Esophagus mucosa (tissue), 1 donor: ENCODE measurements at regions not wholly inside any gene's neighbourhood (a gene's known extent, or its start where the extent isn't known, plus 50 kb on each side); places are given as distances from the start of the nearest gene placed in this dataset.

Source experiments
- ATAC-seq: fragments of 200-7000 bp; cut with Tn5 transposase; one replicate; pipeline ENCODE4 v1.9.1; 2020
- donor health status: DM: yes; HTN: yes; CAD: no.

DNA sequence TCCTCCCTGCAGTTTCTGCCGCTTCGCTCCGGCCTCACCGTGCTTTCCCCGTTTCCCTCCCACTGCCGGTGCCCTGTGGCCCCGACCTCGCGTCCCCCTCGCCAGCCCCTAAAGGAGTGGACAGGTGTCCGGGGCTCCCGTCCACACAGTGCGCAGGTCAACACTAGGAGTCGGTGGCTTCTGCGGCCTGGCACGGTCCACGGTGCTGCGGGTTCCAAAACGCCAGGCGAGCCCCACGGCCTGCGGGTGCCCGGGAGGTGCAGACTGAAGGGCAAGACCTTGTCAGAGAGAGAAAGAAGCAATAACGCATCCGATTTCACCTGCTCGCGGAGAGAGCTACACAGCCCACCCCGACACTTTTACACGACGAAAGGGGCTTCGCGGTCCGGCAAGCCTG lies 588.7 kb upstream of the SALL3 start:
- no peak for ATAC-seq

DNA sequence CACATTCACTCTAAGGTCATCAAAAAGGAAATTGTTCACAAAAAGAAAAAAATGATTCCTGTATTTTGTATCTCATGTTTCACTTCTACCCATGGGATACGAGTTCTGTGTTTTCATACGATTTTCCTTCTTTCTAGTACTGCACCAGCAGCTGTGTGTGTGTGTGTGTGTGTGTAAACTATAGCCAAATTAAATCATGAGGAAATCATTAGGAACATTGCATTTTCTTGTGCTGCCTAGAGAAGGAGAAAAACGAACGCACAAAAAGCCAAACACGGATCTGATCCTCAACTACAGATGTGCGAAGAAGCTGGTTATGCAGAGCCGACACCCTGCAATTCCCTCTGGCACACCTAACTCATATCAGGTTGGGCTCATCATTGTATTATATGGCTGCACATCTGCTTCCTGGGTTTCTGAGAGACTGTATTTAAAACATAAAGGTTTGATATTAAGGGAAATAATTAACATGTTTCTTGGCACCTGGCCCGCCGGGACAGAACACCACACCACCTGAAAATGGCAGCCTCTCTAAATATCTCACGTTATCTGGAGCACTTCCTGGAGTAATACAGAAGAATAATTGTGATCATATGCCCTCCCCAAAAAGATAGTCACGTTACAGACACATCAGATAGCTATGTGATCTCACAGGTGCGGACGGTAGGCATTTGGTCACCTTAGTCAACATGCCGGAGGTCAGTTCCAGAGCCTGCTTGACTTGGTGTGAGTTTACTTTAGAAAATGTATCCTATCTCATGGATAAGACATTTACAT lies 586.3 kb upstream of the SALL3 start:
- no peak for ATAC-seq

GRCh38 chr18:78396077-78396476 lies 583.5 kb upstream of the SALL3 start:
- no peak for ATAC-seq

- ATAC-seq = no peak
These were observed 582.9 kb upstream of the SALL3 start for GRCh38 chr18:78396756-78397155.

- no peak for ATAC-seq
These were observed 579.6 kb upstream of the SALL3 start for GRCh38 chr18:78399992-78400503.

- ATAC-seq = no peak
These were observed 577.2 kb upstream of the SALL3 start for GRCh38 chr18:78402440-78402839.

DNA sequence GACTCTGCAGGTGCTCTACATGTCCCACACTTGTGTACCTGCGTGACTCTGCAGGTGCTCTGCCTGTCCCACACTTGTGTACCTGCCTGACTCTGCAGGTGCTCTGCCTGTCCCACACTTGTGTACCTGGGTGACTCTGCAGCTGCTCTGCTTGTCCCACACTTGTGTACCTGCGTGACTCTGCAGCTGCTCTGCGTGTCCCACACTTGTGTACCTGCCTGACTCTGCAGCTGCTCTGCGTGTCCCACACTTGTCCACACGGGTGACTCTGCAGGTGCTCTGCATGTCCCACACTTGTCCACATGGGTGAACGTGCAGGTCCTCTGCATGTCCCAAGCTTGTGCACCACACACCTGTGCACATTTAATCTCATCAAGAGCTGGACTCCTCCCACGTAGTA lies 576.7 kb upstream of the SALL3 start:
- no peak for ATAC-seq

DNA sequence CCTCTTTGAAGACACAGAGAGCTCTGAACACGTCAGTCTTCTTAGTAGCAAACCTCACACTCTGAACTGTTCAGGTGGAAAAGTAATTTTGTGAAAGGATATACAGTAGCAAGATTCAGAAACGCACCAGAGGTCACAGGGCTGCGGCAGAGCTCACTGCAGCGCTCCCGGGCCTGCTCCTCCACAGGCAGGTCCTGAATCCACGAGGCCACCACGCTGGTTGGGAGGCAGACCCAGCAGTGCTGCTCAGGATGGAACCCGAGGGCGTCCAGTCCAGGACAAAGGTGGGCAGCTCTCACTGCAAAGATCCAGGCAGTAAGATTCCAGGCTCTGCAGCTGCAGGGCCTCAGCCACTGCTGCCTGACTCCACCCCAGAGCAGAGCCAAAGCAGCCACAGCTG lies 576.2 kb upstream of the SALL3 start:
- no peak for ATAC-seq

GRCh38 chr18:78405763-78406162 lies 573.9 kb upstream of the SALL3 start:
- no peak for ATAC-seq

GRCh38 chr18:78406743-78407465 lies 572.7 kb upstream of the SALL3 start:
- peak; percentile 45 for ATAC-seq

DNA sequence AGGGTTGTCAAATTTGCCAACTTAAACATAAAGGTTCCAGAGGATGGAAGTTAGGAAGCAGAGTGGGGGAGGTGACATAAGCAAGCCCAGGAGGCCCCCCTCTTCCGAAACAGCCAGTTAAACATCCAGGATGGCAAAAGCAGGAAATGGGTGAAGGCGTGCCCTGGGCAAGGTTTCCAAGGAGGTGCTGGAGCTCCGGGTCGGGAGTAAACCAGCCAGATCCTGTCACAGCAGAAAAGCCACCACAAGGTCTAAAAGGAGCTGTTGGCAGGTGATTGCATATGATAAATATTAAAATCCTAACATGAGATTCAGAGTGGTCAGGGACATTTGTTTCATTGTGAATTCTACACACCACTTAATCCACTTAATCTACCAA lies 572.2 kb upstream of the SALL3 start:
- peak; percentile 58 for ATAC-seq

DNA sequence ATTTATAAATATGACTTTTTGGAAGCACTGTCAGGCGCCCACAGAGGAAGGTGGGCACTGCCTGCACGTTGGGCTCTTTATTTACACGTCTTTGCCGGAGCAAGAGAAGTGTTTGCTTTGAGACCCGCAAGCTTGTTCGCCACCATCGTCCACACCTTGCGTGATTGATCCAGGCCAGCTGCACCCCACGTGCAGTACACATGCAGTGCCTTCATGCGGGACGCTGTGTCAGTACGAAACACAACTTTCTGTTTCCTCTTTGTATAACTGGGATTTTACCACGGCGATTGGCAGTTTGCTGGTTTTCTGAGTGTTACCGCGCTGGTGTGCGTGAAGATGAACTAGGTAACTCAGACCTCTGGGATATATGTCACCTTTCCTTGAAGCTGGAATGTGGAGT lies 571.0 kb upstream of the SALL3 start:
- ATAC-seq = no peak

DNA sequence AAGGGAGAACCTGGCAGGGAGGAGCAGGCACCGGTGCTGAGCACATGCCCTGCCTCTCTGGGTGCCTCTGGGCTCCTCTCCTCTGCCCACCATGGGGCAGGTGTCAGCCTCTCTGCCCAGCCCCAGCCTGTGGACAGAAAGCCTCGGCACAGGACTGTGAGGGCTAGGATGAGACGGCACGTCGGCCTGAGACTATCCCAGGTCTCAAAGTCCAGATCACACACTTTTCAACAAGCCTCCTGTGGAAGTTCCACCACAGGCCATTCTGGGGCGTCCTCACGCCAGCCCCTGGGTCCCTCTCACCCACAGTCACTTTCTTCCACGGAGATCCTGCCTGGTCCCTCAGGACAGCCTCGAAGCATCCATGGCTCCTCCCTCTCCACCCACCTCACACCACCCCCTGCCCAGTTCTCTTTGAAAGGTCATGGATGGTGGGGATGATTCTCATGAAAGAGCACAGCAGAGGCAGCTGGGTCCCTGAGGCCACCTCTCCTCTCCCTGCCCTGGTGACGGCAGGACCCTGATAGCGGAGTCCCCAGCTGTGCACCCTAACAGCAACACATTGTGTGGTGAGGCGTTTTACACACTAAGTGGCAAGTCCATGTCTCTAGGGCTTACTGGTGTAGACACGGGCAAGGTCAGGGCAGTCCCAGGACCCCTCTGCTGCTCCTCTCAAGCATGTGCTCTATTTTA lies 569.4 kb upstream of the SALL3 start:
- ATAC-seq = peak; percentile 14

DNA sequence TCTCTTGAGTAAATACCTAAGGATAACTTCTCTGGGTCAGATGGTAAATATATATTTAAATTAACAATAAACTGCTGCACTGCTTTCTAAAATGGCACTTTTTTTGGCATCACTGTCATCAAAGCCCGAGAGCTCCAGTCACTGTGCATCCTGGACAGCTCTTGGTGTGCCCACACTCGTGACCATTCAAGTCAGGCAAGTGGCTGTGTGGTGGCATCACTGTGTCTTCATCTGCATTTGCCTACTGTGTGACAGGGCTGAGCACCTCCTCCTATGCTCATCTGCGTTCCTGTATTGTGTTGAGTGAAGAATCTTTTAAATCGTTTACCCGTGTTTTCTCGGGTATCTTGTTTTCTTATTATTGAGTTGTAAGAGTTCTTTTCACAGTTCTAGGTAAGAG lies 568.1 kb upstream of the SALL3 start:
- no peak for ATAC-seq

- no peak for ATAC-seq
These were observed 565.3 kb upstream of the SALL3 start for GRCh38 chr18:78414302-78414701.

GRCh38 chr18:78416853-78417252 lies 562.8 kb upstream of the SALL3 start:
- no peak for ATAC-seq

GRCh38 chr18:78418379-78418778 lies 561.2 kb upstream of the SALL3 start:
- ATAC-seq = no peak

DNA sequence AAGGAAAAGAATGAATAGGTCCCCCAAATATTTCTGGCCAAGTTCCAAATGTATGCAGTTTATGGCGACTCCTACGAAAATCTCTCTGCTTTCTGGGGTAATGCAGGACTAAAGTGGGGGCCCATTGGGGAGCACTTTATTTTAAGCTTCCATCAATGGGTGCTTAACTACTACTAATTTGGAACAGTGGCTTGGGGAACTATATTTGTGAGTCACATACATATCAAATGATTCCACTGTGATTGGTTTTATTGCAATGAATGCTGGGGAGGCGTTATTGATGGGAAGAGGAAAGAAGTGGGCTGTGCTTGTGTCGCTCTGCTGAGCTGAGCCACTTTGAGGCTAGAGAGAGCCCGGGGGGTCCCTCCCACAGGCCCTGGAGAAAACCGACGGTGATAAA lies 560.4 kb upstream of the SALL3 start:
- no peak for ATAC-seq

DNA sequence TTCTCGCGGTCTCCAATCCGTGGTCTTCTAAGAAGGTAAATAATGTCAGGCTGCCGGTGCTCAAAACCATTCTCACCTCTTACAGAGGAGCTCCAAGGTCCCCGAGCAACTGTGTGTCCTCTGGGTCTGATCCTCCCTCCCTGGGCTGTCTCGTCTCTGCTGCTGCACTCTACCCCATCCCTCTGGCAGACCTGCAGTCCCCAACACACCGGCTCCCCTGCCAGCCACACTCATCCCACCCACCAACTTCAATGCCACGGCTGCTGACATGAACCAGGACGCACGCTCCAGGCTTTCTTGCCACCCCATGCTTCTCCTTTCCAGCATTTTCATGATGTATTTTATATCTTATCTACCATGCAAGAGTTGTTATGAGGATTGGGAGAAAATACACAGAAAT lies 559.5 kb upstream of the SALL3 start:
- no peak for ATAC-seq

- no peak for ATAC-seq
These were observed 558.2 kb upstream of the SALL3 start for GRCh38 chr18:78421392-78421791.

DNA sequence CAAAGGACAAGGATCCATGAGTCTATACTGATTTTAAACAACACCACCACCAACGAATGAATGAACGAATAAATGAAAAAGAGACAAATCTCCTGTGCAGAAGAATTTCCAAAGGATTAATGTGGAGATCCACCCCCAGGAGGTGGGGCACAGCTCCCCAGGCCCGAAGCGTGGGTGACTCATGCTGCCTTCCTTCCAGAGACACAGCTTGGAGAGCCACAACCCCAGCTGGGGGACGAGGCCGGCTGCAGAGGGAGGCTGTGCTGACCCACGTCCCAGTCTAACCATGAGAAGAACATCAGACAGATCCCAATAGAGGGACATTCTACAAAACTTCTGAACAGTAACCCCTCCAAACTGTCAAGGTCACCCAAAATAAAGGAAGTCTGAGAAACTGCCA lies 557.3 kb upstream of the SALL3 start:
- ATAC-seq = no peak

GRCh38 chr18:78423811-78424210 lies 555.8 kb upstream of the SALL3 start:
- ATAC-seq = no peak

DNA sequence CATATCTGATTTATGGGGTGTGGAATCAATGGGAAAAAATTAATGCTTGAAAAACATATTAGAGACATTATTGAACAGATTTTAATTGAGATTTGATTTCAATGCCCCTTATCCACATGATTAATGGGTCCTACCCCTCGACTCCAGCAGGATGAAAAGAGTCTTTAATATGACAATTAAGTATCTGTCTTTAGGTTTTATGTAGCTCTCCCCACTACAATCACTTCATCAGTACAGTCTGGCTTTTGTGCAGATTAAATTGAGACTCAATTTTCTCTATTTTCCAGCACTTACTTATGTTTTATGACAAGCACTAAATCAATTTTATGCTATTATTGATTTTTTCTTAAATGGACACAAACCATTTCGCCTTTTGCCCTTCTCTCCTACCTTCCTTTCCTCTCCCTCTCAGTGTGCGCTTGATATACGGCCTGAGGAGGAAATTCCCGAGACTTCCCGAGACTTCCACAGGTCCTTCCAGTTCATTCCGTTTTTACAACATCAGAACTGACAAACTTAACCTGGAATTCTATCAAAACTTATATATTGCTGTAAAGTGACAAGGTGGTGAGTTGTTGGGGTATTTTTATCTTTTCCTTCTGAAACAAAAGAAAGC lies 555.1 kb upstream of the SALL3 start:
- no peak for ATAC-seq
